Right lobe of liver (tissue), 4 donors: ENCODE measurements at regions not wholly inside any gene's neighbourhood (a gene's known extent, or its start where the extent isn't known, plus 50 kb on each side); places are given as distances from the start of the nearest gene placed in this dataset.

Experiments
- CTCF ChIP-seq, 4 donors: fragments of 200-600 bp in 3 of 4; fragments of 450-650 bp in 1 of 4; IDR thresholded peaks; one replicate each; pipeline versions ENCODE4 v1.5.1 to v1.8.0; 2016 to 2022; ENCODE audit warnings: antibody characterized with exemption in 4 of 4, mild to moderate bottlenecking in 2 of 4
- POLR2A ChIP-seq: fragments of 450-650 bp; IDR thresholded peaks from one replicate; pipeline ENCODE4 v1.6.1; 2017; ENCODE audit warnings: antibody characterized with exemption, mild to moderate bottlenecking
- donor health status: DM: no; HTN: no; CAD: no.
- donor health status: DM: no; HTN: no; CAD: no.
- donor health status: DM: no; HTN: yes; CAD: no.

GRCh38 chr13:73820285-73820684, 313.9 kb downstream of the KLF12 start:
- TF ChIP-seq CTCF (IDR thresholded peaks at IDR 0.05) (no peak), POLR2A (no peak)
